WI38 (cell line): ENCODE measurements at regions not wholly inside any gene's neighbourhood (a gene's known extent, or its start where the extent isn't known, plus 50 kb on each side); places are given as distances from the start of the nearest gene placed in this dataset.

Experiments
- H3K4me3 ChIP-seq: 2 replicates; pipeline ENCODE4 v1.5.1; 2011; ENCODE audit warnings: low read depth, mild to moderate bottlenecking, control low read depth, low read length
- CTCF ChIP-seq: IDR thresholded peaks from 2 replicates; pipeline ENCODE4 v1.5.1; 2012; ENCODE audit warnings: low read depth, mild to moderate bottlenecking, control low read depth, low read length

DNA sequence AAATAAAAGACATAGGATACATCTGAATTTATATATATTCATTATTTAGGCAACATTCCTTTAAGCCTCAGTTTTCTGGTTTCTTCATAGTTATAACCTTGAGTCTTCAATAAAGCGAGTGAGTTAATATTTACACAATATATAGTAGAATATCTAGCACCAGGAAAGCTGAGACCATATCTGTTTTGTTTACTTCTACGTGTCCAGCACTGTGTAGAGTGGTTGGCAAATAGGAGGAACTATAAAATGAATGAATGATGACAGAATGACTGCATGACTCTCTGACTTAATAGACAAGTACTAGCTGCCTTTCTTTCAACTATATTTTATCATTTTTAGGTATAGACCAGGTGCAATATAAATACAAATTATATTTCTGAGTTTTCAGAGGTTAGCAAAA is 197.8 kb upstream of the RBMS3 start:
- TF ChIP-seq CTCF: no peak
- H3K4me3 ChIP-seq: no peak overlapping the region

DNA sequence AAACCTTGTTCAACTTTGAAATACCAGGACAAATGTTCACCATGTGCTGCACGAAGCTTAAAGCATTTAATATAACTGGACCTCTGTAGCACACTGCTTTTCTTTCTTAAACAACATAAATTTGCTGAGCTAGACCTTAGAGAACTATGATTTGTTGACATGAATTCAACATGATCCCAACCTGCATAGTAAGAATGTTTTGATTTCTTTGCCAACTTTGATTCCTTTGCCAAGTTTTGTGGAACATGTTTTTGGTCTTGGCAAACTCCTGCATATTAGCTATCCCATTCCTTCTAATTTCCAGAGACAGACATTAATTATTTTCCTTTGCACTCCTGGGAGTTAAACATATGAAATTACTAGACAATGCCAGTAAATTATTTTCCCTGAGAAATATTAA is 197.2 kb upstream of the RBMS3 start:
- no peak overlapping the region for H3K4me3 ChIP-seq
- no peak for TF ChIP-seq CTCF

DNA sequence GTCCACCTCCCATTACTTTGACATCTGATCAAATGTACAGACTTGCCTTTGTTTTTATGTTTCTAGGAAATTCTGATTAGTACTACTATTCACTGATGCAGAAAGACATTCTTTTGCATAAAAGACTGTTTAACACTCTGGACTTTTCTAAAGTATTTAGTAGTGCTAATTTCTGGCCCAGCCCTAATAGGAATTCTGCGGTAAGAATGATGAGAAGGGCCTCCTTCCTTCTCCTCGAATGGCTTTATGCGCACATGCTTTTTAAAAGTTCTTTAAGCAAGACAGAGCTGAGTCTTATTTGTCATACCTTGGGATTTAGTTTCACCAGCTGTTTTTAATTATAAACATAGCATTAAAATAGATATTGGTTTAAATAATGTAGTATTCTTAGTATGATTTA is 192.3 kb upstream of the RBMS3 start:
- TF ChIP-seq CTCF: no peak
- no peak overlapping the region for H3K4me3 ChIP-seq

DNA sequence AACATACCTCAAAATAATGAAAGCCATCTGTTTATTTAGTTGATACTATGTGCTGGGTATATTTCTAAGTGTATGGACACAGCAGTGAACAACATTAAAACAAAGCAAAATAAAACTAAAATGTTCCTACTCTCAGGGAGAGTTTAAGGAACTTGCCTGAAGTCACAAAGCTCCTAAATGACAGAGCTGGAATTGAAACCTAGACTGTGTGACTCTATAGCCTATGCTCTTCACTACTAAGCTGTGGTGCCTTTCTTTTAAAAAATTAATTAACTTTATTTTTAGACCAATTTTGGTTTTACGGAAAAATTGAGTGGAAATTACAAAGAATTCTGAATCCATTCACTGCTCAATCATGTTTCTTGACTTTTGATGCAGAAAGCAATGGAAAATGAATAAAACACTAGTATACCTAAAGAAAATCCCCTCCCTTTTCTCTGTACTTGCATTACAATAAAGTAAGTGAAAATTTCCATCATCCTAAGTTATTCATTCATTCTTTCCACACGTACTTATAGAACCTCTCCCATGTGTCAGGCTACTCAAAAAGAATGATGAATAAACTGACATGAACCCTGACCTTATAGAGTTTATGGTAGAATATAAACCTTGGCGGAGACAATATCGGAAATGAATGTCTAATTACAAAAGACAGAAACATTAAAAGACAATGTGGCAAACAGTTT is 189.8 kb upstream of the RBMS3 start:
- no peak for TF ChIP-seq CTCF
- H3K4me3 ChIP-seq: no peak overlapping the region

DNA sequence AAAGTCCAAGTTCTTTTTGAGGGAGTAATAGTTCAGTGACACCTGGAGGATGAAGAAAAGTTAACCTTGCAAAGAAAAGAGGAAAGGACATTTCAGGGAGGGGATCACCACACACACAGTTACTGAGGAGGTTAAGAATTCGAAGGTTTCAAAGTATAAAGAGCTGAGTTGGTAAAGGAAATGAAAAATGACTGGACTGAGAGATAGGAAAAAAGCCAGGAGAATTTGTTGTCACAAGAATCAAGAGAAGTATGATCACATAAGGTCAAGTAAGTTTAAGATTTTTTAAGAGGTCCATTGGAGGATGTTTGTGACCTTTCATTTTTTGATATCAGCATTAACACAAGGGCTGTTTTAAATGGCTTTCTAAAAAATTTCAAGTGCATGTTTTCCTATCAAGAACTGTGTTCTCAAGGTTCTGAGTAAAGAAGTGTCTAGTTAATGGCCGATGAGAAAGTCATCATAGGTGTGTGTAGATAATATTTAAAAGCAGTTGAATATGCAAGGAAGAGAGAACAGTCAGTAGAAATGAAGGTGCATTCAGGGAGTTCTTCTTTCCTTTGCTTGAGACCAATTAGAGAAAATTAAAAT is 189.2 kb upstream of the RBMS3 start:
- no peak overlapping the region for H3K4me3 ChIP-seq
- TF ChIP-seq CTCF: no peak

DNA sequence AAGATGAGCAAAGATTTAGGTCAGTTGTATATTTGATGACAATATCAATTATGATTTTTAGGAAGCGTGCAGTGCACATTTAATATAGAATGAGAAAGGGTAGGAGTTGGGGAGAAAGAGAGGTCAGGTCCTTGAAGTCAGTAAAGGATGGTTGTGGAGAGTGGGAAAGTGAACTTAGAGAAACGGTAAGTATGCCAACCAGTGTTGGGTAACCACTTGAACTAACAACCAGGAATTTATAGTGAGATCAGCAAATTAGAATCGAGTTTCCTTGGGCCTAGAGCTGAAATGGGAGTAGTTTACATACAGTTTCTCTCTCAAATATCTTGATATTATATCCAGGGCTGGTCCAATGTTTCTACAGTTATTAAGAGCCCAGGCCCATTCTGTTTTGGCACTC is 188.5 kb upstream of the RBMS3 start:
- no peak overlapping the region for H3K4me3 ChIP-seq
- no peak for TF ChIP-seq CTCF

DNA sequence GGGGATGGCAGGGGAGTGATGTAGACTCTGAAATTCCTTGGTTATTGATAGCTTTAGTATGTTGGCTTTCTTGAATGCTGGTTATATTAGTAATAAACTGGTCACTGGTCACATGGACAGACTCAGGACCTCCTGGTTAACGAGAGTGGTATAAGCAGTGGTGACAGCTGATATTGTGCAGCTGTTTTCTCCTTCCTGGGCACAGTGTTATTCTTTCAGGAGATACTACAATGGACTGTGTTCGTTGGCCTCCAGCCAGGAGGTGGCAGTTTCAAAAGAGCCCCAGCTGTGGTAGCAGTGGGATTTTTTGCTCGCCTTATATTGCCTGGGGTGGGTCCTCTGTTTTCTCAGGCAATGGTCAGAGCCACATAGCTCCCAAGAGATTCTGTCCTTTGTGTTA is 181.6 kb upstream of the RBMS3 start:
- no peak for TF ChIP-seq CTCF
- no peak overlapping the region for H3K4me3 ChIP-seq
